ENCODE measurements at regions not wholly inside any gene's neighbourhood (a gene's known extent, or its start where the extent isn't known, plus 50 kb on each side); places are given as distances from the start of the nearest gene placed in this dataset.

DNA sequence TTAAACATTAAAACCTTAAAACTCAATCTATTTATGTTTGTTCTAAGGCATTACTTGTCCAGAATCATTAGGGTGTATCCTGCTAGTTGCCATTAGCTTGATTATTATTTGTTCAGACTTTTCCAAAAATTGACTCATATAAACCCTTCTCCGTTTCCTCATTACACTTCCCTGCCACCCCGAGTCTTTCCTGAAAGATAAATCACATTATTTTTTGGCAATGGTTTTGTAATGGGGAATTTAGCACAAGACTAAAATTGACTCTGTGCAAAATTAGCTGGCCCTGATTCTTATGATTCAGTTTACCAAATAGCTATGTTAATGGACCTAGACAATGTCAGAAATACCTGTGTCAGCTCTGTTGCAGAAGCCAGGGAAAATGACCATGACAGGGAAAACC lies 112.2 kb upstream of the NT5C1B start:
- no peak for DNase-seq

DNA sequence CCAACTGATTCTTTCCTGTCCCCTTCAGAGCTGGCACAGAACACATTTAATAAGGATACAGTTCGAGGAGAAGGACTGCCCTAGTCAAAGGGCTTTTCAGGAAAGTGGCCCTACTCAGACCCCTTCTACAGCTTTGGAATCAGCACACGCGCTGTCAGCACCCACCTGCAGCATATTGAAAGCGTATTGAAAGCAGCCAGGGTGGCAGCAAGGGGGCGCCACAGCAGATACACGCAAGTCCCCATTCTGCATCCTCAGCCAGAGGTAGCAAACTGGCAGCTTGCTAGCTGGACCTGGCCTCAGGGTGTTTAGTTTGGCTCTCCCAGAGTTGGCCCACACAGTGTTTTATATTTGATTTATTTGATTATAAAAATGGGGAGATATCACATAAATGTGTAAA lies 101.0 kb upstream of the NT5C1B start:
- no peak for DNase-seq

- no peak for DNase-seq
Observed at GRCh38 chr2:18684206-18685038, 95.1 kb upstream of the NT5C1B start.

DNA sequence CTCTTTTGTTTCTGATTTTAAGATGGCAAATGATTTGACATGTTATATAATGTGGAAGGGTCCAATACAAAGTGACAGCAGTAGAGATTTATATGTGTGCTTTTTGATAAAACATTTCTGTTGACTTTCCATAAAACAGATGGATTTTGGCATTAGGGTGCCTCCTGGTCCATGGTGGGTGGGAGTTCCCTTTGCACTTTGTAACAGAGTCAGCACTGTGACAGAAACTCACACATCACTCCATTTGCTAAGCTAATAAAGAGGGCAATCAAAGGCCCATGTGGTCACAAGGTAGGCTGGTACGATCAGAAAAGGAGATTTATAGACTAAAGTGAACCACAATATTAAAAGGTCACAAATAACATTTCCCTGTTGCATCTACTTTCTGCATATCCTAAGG lies 93.3 kb upstream of the NT5C1B start:
- no peak for DNase-seq

- no peak for DNase-seq
Observed at GRCh38 chr2:18677280-18677679, 87.9 kb upstream of the NT5C1B start.

- DNase-seq = no peak
Observed at GRCh38 chr2:18674309-18674708, 84.9 kb upstream of the NT5C1B start.

DNA sequence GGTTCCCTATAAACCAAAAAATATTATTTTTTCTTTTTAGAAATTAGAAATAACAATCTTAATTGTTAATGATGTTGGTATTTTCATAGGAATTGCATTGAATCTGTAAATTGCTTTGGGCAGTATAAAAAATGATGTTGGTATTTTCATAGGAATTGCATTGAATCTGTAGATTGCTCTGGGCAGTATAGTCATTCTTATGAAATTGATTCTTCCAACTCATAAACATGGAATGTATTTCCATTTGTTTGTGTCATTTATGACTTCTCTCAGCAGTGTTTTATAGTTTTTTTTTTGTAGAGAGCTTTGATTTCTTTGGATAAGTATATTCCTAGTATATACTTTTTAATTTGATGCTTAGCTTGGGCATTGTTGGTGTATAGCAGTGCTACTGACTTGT lies 82.0 kb upstream of the NT5C1B start:
- no peak for DNase-seq

DNA sequence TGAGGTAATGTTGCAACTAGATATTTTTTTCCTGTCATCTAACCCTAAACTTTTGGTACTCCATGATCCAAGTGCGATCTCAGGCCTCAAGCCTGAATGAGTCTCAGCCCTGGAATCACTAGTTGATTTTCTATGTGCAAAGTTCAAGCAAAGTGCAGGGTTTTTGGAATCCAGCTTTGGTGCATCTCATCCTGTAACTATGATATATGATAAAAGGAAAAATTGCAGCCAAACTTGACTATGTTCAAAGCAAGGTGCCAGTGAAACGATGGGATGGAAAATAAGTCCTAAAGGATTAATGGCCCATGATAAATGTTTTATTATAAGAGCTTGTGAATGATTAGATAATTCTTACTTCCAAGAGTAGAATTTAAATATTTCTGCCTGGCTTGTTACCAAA lies 78.9 kb upstream of the NT5C1B start:
- DNase-seq = no peak

- DNase-seq = no peak
Observed at GRCh38 chr2:18664421-18664820, 75.1 kb upstream of the NT5C1B start.

GRCh38 chr2:18663861-18664260 lies 74.5 kb upstream of the NT5C1B start:
- no peak for DNase-seq

GRCh38 chr2:18662689-18663088 lies 73.3 kb upstream of the NT5C1B start:
- DNase-seq = no peak

DNA sequence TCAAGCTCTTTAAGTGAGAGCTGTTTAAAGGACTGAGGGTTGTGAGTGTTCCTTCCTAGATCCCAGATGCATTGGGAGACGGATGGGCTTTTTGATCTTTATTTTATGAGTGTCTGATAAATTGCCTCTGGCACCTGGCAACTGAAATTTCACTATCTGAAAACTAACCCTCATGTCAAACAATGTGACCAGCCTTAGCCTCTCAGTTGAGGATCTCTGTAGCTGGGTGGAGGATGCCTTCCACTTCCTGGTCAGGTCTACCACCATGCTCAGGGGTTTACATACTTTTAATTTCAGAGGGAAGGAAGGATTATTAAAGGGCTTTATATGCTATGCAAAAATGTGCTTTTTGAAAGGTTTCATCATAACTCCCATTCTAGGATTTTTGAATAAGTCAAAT lies 70.5 kb upstream of the NT5C1B start:
- no peak for DNase-seq

DNA sequence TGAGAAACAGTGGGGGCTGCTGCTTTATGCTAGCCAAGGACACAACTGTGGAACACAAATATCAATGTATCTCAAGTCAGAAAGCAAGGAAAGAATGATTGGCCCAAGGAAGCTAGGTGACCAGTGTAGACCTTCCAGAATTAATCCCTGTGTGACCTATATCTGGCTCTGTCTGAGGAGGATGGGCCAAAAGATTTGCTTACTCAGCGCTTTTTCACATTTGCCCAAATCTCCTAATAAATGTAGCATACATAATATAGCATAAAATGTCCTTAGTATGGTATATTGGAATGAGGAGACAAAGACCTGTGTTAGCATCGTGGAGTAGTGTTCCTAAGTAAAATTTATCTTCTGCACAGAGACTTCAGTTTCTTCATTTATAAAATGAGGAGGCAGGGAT lies 66.7 kb upstream of the NT5C1B start:
- no peak for DNase-seq

- DNase-seq = no peak
Observed at GRCh38 chr2:18651842-18652774, 62.7 kb upstream of the NT5C1B start.

DNA sequence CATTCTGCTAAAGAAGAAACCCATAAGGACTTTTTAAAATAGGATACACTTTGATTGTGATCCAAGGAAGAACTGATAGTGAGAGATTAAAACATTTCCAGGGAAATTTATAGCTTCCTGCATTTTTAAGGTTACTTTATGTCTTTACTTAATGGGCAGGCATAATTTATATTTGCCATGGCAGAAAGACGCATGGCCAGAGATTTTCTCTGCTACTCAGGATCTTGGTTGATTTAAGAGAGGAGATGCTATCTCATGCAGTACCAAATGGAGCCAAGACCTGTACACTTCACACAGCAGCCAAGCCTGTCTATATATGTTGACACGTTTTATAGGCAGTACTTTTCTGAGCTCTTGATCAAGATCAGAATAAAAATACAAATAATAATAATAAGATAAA lies 60.9 kb upstream of the NT5C1B start:
- DNase-seq = no peak

DNA sequence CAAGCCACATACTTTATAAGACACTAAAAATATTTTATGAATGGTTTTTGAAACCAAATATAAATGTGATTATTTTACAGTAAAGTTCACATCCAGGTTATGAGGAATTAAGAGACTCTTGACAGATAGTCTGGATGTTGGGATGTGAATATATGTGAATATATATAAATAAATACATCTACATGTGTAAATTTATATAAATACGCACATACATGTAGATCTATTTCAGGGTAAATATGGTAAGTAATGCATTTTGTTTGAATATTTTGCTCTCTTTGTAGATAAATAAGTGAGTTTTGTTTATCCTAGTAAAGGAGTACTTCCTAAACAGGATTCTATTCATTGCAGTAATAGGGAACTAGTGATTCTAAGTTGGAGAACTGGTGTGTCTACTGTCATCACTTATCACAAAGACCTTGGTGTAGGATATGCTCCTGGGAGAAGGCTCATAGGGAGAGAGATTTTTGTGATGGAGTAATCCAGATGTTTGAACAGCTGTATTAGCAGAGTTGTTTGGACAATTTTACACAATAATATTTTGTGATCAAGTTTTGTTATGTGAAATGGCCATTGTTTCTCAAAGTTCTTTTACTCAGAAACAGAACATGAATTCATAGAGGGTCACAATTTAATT lies 60.2 kb upstream of the NT5C1B start:
- no peak for DNase-seq

GRCh38 chr2:18648161-18648560 lies 58.8 kb upstream of the NT5C1B start:
- DNase-seq = no peak

DNA sequence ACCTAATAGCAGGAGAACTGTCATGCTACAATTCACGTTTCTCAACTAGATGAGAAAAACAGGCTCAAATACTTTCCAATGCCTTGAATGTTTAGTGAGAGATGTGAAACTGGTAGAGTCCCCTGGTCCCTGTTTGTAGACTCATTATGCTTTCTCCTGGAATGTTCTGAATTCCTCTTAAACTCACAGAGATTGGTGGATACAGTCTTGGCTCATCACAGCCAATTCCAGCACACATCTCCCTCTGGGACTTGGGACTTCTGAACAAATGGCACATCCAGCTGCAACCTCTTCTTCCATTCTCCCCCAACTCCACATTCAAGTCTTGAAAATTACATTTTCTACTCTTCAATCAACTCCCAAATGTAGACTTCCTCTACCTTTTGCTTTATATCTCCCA lies 58.4 kb upstream of the NT5C1B start:
- DNase-seq = no peak

DNA sequence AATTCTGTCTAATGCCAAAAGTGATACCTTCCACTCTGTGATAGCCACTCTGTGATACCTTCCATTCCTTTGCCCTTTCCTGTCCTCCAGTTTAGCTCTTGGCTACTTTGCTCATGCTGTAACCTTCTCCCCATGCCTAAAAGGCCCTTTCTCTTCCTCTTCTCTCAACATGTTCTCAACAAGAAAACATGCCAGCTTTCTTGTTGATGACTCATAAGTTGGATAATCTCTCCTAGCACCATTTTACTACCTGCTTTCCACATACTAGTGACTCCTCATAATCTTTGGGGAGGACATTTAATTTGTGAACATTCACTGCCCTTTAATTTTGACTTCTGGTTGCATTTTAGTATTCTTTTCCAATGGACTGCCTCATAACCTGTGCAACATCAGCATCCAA lies 55.9 kb upstream of the NT5C1B start:
- no peak for DNase-seq

- no peak for DNase-seq
Observed at GRCh38 chr2:18644115-18644462, 54.7 kb upstream of the NT5C1B start.

- no peak for DNase-seq
Observed at GRCh38 chr2:18643326-18644114, 54.2 kb upstream of the NT5C1B start.

- no peak for DNase-seq
Observed at GRCh38 chr2:18641823-18642222, 52.5 kb upstream of the NT5C1B start.
